ENCODE measurements at regions not wholly inside any gene's neighbourhood (a gene's known extent, or its start where the extent isn't known, plus 50 kb on each side); places are given as distances from the start of the nearest gene placed in this dataset.

GRCh38 chr15:94125156-94125555, 106.2 kb upstream of the MCTP2 start:
- FAIRE-seq (no peak), DNase-seq (ENCODE audit: insufficient read length, low spot score) (no peak)
- TF ChIP-seq POLR2A (IDR thresholded peaks at IDR 0.05; ENCODE audit: low read depth, low read length), result no peak

GRCh38 chr15:94122516-94122915, 108.8 kb upstream of the MCTP2 start:
- no peak for TF ChIP-seq POLR2A (IDR thresholded peaks at IDR 0.05; ENCODE audit: low read depth, low read length)
- FAIRE-seq (no peak), DNase-seq (ENCODE audit: insufficient read length, low spot score) (no peak)

DNA sequence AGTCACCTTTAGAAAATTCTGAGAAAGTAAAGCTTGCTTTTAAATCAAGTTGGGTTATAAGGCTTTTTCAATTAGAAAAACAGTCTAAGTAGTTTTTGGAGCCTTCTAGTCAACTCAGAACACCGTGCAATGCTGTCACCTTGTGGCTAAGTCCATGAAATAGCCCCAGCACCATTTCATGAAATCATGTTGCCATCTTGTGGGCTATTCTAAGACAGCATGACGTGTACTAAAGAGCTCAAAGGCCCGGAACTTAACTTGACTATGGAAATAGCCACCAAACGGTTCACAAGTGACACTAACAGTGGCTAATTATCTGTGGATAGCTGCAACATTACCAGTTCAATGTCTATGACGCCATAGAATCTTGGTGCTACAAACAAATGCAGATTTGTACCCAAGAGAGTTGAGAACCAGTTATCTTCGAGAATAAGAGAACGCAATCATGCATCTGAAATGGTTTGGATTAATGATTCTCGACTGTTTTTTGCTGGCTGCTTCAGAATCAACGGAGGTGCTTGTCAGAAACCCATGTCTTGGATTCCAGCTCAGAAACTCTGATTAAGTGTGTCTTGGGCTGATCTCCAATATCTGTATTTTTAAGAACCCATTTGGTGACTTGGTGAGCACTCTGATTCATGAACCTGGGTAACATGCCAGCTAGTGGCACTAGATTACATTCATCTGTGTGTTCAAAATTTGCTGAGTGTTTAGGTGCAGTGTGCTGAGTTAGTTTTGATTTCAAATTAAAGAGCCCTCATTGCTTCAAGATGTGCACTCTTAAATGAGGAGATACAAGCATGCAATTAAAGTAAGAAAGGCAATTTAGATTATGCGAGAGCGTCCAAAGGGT, 111.2 kb upstream of the MCTP2 start:
- FAIRE-seq (peak; percentile 75), DNase-seq (ENCODE audit: insufficient read length, low spot score) (peak; percentile 4)
- no peak for TF ChIP-seq POLR2A (IDR thresholded peaks at IDR 0.05; ENCODE audit: low read depth, low read length)

- no peak for DNase-seq (ENCODE audit: insufficient read length, low spot score)
- FAIRE-seq, result no peak
- no peak for TF ChIP-seq POLR2A (IDR thresholded peaks at IDR 0.05; ENCODE audit: low read depth, low read length)
Observed at GRCh38 chr15:94119298-94119811, 112.0 kb upstream of the MCTP2 start.

- no peak for DNase-seq (ENCODE audit: insufficient read length, low spot score)
- TF ChIP-seq POLR2A (IDR thresholded peaks at IDR 0.05; ENCODE audit: low read depth, low read length), result no peak
- no peak for FAIRE-seq
Observed at GRCh38 chr15:94110476-94111130, 120.8 kb upstream of the MCTP2 start.

DNA sequence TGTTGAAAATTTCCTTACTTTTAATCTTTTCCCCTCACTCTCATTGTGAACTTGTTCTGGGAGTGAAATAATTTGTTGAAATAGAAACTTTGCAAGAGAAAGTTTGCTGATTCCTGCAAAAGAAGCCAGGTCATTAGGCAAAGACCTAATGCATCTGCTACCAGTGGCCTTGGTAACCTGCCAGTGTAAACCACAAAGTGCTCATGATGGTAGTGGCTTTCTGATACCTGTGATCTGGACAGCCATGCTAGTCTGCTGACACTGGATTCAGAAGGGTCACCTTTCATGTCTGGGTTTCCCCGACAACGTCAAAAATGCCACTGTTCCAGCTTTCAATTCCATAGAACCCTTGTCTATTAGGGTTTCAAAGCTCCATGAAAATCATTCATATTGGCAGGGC, 123.7 kb upstream of the MCTP2 start:
- DNase-seq (ENCODE audit: insufficient read length, low spot score) (no peak), FAIRE-seq (no peak)
- no peak for TF ChIP-seq POLR2A (IDR thresholded peaks at IDR 0.05; ENCODE audit: low read depth, low read length)

DNA sequence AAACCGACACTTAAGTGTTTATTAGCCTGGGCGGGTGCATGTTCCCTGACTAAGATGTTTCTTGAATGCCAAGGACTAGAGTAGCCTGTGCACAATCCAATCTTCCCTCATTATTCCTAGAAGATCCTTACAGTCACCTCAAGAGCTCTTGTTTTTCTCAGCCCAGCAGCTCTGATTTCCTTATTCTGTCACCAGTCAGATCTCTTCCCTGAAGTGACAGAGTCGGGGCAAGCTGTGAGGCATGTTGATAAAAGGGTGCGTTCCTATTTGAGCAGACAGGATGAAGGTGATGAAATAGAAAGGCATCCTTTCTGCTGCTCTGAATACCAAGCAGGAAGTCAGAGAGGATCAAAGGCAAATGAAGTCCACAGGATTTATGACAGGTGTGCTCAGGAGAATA, 125.6 kb upstream of the MCTP2 start:
- TF ChIP-seq POLR2A (IDR thresholded peaks at IDR 0.05; ENCODE audit: low read depth, low read length), result no peak

GRCh38 chr15:94100863-94101262, 130.5 kb upstream of the MCTP2 start:
- TF ChIP-seq POLR2A (IDR thresholded peaks at IDR 0.05; ENCODE audit: low read depth, low read length), result no peak
- no peak for FAIRE-seq
- no peak for DNase-seq (ENCODE audit: insufficient read length, low spot score)

More for the DNA sequence above, 125.6 kb upstream of the MCTP2 start:
- DNase-seq (ENCODE audit: insufficient read length, low spot score) (no peak), FAIRE-seq (no peak)

DNA sequence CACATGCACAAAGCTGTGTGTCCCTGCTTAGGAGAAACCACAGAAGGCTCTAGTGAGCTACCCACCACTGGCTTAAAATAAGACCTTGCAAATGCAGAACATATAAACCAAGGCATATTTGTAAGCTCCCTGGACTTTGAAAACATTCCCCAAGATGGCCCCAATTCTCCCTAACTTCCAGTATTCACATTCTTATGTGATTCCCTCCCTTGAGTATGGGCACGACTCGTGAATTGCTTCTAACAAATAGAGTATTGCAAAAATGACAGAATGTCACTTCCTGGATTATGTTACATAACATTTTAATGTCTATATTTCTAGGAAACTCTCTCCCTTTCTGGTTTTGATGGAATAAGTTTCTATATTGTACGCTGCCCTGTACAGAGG, 131.8 kb upstream of the MCTP2 start:
- DNase-seq (ENCODE audit: insufficient read length, low spot score), result no peak
- FAIRE-seq, result no peak
- no peak for TF ChIP-seq POLR2A (IDR thresholded peaks at IDR 0.05; ENCODE audit: low read depth, low read length)

DNA sequence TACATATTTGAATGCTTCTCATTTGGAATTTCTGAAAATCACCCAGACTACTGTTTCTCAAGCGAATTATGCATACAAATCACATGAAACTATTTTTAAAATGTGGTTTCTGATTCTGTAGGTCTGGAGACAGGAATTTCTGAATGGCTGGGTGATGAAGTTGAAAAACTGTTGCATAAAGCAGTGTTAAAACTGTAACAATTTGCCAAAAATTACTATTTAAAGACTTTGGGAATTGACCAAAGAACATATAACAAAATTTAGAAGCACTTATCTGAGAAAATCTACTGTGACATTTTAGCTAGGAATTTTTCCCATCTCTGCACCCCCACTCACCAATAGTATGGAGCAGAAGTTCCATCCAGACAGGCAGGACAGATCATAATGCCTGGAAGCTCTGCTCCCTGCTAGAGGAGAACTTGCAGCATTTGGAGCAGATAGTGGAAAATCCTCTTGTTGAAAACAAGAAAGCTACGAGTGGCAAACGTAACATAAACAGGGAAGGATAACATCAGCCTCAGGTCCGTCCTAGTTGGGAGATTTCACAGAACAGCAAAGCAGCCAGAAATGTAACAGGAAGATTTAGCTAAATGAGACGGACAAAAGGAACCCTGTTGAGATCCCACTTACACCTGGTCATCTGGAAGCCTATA, 132.3 kb upstream of the MCTP2 start:
- FAIRE-seq (no peak), DNase-seq (ENCODE audit: insufficient read length, low spot score) (no peak)
- no peak for TF ChIP-seq POLR2A (IDR thresholded peaks at IDR 0.05; ENCODE audit: low read depth, low read length)

- no peak for TF ChIP-seq POLR2A (IDR thresholded peaks at IDR 0.05; ENCODE audit: low read depth, low read length)
- FAIRE-seq, result no peak
Observed at GRCh38 chr15:94097552-94097951, 133.8 kb upstream of the MCTP2 start.

DNA sequence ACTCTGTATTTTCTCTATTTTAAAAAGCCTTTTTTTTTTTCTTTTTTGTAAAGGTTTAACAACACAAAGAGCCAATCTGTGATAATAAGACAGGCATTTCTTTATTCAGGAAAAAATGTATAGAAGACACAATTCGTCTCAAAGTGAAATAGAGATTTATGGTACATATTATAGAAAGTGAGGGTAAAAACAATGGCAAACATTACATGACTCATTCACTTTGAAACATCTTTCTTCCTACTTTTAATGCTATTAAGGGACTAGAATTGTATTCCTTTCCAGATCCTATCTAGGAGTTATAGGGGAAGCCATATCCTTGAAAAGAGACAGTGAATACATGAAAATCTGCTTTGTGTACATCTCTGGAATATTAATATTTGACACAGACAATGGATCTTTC, 137.1 kb upstream of the MCTP2 start:
- TF ChIP-seq POLR2A (IDR thresholded peaks at IDR 0.05; ENCODE audit: low read depth, low read length), result no peak
- FAIRE-seq (no peak), DNase-seq (ENCODE audit: insufficient read length, low spot score) (no peak)

More at GRCh38 chr15:94097552-94097951, 133.8 kb upstream of the MCTP2 start:
- no peak for DNase-seq (ENCODE audit: insufficient read length, low spot score)

- no peak for TF ChIP-seq POLR2A (IDR thresholded peaks at IDR 0.05; ENCODE audit: low read depth, low read length)
- no peak for DNase-seq (ENCODE audit: insufficient read length, low spot score)
- FAIRE-seq, result no peak
Observed at GRCh38 chr15:94086341-94086740, 145.0 kb upstream of the MCTP2 start.

DNA sequence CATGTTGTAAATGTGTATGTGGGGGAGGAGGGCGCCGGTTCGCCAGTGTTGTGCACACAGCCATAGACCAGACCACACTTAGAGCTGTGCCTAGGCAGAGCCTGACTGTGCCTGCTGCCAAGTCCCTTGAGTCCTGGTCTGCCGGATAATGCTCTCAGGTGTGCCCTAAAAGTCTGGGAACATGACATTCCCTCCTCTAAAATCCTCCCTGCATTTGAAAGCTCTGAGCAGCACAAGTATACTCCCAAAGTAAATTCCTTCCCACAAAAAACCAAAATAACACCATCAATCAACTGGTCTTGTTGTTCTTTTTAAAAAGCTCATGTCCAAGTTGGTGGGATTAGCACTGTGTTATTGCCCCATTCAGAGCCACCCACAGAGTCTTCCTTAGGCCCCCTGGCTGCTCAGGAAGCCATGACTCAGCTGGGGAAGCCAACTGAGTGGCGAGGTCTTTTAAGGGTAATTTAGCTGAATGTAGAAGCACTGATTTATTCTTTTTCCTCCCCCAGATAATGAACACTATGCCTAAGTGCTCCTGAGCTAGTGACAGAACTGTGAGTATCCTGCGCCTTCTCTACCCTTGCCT, 147.8 kb upstream of the MCTP2 start:
- DNase-seq (ENCODE audit: insufficient read length, low spot score), result peak; percentile 17
- no peak for TF ChIP-seq POLR2A (IDR thresholded peaks at IDR 0.05; ENCODE audit: low read depth, low read length)
- FAIRE-seq, result peak; percentile 11

All from H54 (cell line).